ENCODE measurements at regions not wholly inside any gene's neighbourhood (a gene's known extent, or its start where the extent isn't known, plus 50 kb on each side); places are given as distances from the start of the nearest gene placed in this dataset.

DNA sequence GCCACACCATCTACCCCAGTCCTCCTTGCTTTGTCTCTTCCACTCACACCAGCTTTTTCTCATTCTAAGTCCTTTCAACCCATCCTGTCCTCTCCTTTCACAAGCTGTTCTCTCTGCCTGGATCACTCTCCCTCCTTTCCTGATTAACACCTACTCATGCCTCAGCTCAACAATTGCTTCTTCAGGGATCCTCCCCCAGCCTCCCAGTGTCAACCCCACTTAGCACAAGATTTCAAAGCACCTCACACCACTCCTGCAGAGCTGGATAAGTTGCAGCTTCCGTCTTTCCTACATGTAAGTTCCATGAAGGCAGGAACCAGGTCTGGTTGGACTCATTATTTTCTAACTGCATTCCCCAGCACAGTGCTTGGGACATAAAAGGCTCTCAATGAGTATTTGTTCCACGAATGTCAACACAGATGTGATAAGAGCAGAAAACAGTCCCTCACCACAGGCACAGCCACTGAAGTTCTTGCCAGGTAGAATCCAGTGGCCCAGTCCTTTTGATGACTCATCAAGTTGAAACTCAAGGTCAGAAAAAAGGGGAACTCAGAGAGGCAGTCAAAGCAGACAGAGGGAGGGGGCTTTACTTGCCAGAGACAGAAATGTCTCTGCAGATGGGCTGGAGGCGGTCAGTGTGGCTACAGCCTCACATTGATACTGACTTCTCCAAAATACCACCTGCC, 193.4 kb upstream of the PRDM1 start:
- Mint-ChIP-seq H3K27me3 (peaks cover 3% of the 10 kb centered on the region), H3K9me3 (ENCODE audit: insufficient read depth) (no peaks in the 10 kb centered on the region), H3K27ac (peak overlapping the region; percentile 33), H3K4me3 (no peak overlapping the region), H3K4me1 (peaks cover 14% of the 10 kb centered on the region)
- DNase-seq = peak; percentile 65
- no peaks in the 10 kb centered on the region for H3K27me3 ChIP-seq (replicated peaks in 1 of 4; ENCODE audit: control extremely low read depth in 1 of 4, control insufficient read depth in 3 of 4, insufficient read depth in 4 of 4, low read length in 3 of 4)
- H3K4me3 ChIP-seq (ENCODE audit: control extremely low read depth in 1 of 5, extremely low read depth in 1 of 5, insufficient read depth in 1 of 5, low read depth in 2 of 5, low read length in 4 of 5) = no peak overlapping the region
- H4K20me1 ChIP-seq (ENCODE audit: control insufficient read depth, insufficient read depth, low read length, poor library complexity, severe bottlenecking) = no peaks in the 10 kb centered on the region
- no peak overlapping the region for H3K27ac ChIP-seq (ENCODE audit: low read length in 2 of 2)
- no peak overlapping the region for H3K9ac ChIP-seq (ENCODE audit: low read length)
- ChIA-PET POLR2A (no interaction called here), CTCF (interaction anchor here (1.3 kb wide), 1 partner anchor 331 kb away, joined by 5 read pairs; no protein-coding TSS in a partner anchor)
- TF ChIP-seq, protein P1, sequence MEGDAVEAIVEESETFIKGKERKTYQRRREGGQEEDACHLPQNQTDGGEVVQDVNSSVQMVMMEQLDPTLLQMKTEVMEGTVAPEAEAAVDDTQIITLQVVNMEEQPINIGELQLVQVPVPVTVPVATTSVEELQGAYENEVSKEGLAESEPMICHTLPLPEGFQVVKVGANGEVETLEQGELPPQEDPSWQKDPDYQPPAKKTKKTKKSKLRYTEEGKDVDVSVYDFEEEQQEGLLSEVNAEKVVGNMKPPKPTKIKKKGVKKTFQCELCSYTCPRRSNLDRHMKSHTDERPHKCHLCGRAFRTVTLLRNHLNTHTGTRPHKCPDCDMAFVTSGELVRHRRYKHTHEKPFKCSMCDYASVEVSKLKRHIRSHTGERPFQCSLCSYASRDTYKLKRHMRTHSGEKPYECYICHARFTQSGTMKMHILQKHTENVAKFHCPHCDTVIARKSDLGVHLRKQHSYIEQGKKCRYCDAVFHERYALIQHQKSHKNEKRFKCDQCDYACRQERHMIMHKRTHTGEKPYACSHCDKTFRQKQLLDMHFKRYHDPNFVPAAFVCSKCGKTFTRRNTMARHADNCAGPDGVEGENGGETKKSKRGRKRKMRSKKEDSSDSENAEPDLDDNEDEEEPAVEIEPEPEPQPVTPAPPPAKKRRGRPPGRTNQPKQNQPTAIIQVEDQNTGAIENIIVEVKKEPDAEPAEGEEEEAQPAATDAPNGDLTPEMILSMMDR (IDR thresholded peaks at IDR 0.05) = no peak
- TF ChIP-seq EZH2 (IDR thresholded peaks at IDR 0.05; ENCODE audit: borderline replicate concordance, insufficient read depth, low read depth, low read length, poor library complexity, severe bottlenecking) = no peak
- whole genome bisulfite sequencing (ENCODE audit: insufficient coverage) = 13% methylated on average over 3 of the region's 3 CpGs
- no peaks in the 10 kb centered on the region for H3K79me2 ChIP-seq (ENCODE audit: control insufficient read depth, insufficient read depth, low read length)
- no peak overlapping the region for H3K4me2 ChIP-seq (replicated peaks; ENCODE audit: low read depth, low read length, poor library complexity, severe bottlenecking)
- peaks cover 13 to 17% of the 10 kb centered on the region in 2 donors for H3K4me1 ChIP-seq (ENCODE audit: control insufficient read depth in 2 of 2, insufficient read depth in 2 of 2, low read length in 2 of 2)
- no peak overlapping the region for H2AFZ ChIP-seq (ENCODE audit: insufficient read depth, low read depth, low read length, poor library complexity, severe bottlenecking)
- no peaks in the 10 kb centered on the region for H3K36me3 ChIP-seq (replicated peaks in 1 of 2; ENCODE audit: control extremely low read depth in 1 of 2, control insufficient read depth in 1 of 2, extremely low read depth in 1 of 2, insufficient read depth in 2 of 2, low read length in 1 of 2)
- H3K9me3 ChIP-seq (ENCODE audit: control extremely low read depth in 1 of 3, control insufficient read depth in 2 of 3, insufficient read depth in 1 of 3, low read length in 2 of 3) = no peaks in the 10 kb centered on the region
- ATAC-seq (ENCODE audit: low read depth) = peak; percentile 88
- intact Hi-C loops (cut with micrococcal nuclease) = no loop called here

GRCh38 chr6:105890521-105891244, 195.5 kb upstream of the PRDM1 start:
- no peak for DNase-seq
- Histone ChIP-seq H4K20me1 (ENCODE audit: control insufficient read depth, insufficient read depth, low read length, poor library complexity, severe bottlenecking) (no peaks in the 10 kb centered on the region), H2AFZ (ENCODE audit: insufficient read depth, low read depth, low read length, poor library complexity, severe bottlenecking) (no peak overlapping the region), H3K4me1 (ENCODE audit: control insufficient read depth in 2 of 2, insufficient read depth in 2 of 2, low read length in 2 of 2) (peaks cover 10 to 13% of the 10 kb centered on the region in 2 donors), H3K4me2 (replicated peaks; ENCODE audit: low read depth, low read length, poor library complexity, severe bottlenecking) (no peak overlapping the region), H3K9ac (ENCODE audit: low read length) (no peak overlapping the region), H3K27ac (ENCODE audit: low read length in 2 of 2) (no peak overlapping the region), H3K79me2 (ENCODE audit: control insufficient read depth, insufficient read depth, low read length) (no peaks in the 10 kb centered on the region), H3K36me3 (replicated peaks in 1 of 2; ENCODE audit: control extremely low read depth in 1 of 2, control insufficient read depth in 1 of 2, extremely low read depth in 1 of 2, insufficient read depth in 2 of 2, low read length in 1 of 2) (no peaks in the 10 kb centered on the region), H3K4me3 (ENCODE audit: control extremely low read depth in 1 of 5, extremely low read depth in 1 of 5, insufficient read depth in 1 of 5, low read depth in 2 of 5, low read length in 4 of 5) (no peak overlapping the region), H3K27me3 (replicated peaks in 1 of 4; ENCODE audit: control extremely low read depth in 1 of 4, control insufficient read depth in 3 of 4, insufficient read depth in 4 of 4, low read length in 3 of 4) (no peaks in the 10 kb centered on the region), H3K9me3 (ENCODE audit: control extremely low read depth in 1 of 3, control insufficient read depth in 2 of 3, insufficient read depth in 1 of 3, low read length in 2 of 3) (no peaks in the 10 kb centered on the region)
- WGBS (ENCODE audit: insufficient coverage) = 100% methylated on average over 2 of the region's 4 CpGs
- intact Hi-C loops (cut with micrococcal nuclease) = no loop called here
- H3K4me3 Mint-ChIP-seq = no peak overlapping the region
- TF ChIP-seq, protein P1 (IDR thresholded peaks at IDR 0.05) = no peak
- no peak for TF ChIP-seq EZH2 (IDR thresholded peaks at IDR 0.05; ENCODE audit: borderline replicate concordance, insufficient read depth, low read depth, low read length, poor library complexity, severe bottlenecking)
- H3K9me3 Mint-ChIP-seq (ENCODE audit: insufficient read depth) = no peaks in the 10 kb centered on the region
- ChIA-PET CTCF (no interaction called here), POLR2A (no interaction called here)
- peaks cover 14% of the 10 kb centered on the region for H3K4me1 Mint-ChIP-seq
- H3K27me3 Mint-ChIP-seq = peaks cover 3% of the 10 kb centered on the region
- no peak for ATAC-seq (ENCODE audit: low read depth)
- H3K27ac Mint-ChIP-seq = no peak overlapping the region
